H1 (cell line): ENCODE measurements at regions not wholly inside any gene's neighbourhood (a gene's known extent, or its start where the extent isn't known, plus 50 kb on each side); places are given as distances from the start of the nearest gene placed in this dataset.

Source experiments
- CTCF ChIA-PET: fragments of 300-600 bp; sonication (Branson Sonifier 250); formaldehyde crosslinking; loops from one replicate; lab custom pipeline; 2021; ENCODE audit not compliant: partially characterized antibody; lab: Charles Lee
- POLR2A ChIA-PET: fragments of 300-600 bp; sonication (Branson Sonifier 250); formaldehyde crosslinking; loops from one replicate; lab custom pipeline; 2021; ENCODE audit warnings: inconsistent platforms; ENCODE audit not compliant: partially characterized antibody; lab: Charles Lee
- DNase-seq, 2 experiments: peaks; one replicate each; pipeline versions ENCODE4 v3.0.0 to v3.0.0-alpha.2; 2010 to 2022; ENCODE audit warnings: low spot score in 2 of 2, low read depth in 1 of 2, mixed read lengths in 1 of 2
- FAIRE-seq: peaks from 2 replicates; lab custom pipeline; 2011; peaks lifted over from hg19 to GRCh38; lab: Jason Lieb, UNC
- H2AFZ ChIP-seq: 2 replicates; pipeline ENCODE4 v1.8.1; 2012; ENCODE audit warnings: low read length, inconsistent platforms
- H2AK5ac ChIP-seq: 2 replicates; pipeline ENCODE4 v1.6.1; 2013; ENCODE audit warnings: low read depth, low read length
- H2BK120ac ChIP-seq: replicated peaks from 2 replicates; pipeline ENCODE3; 2013; ENCODE audit warnings: low read depth, low read length, inconsistent platforms
- H2BK12ac ChIP-seq: 2 replicates; pipeline ENCODE4 v1.6.1; 2013; ENCODE audit warnings: low read depth, low read length
- H2BK15ac ChIP-seq: 2 replicates; pipeline ENCODE4 v1.6.1; 2013; ENCODE audit warnings: low read length
- H2BK20ac ChIP-seq: 2 replicates; pipeline ENCODE4 v1.6.1; 2013; ENCODE audit warnings: low read length
- H2BK5ac ChIP-seq: 2 replicates; pipeline ENCODE4 v1.6.1; 2013; ENCODE audit warnings: low read depth, low read length
- H3K14ac ChIP-seq: 2 replicates; pipeline ENCODE4 v1.6.1; 2013; ENCODE audit warnings: inconsistent platforms; ENCODE audit not compliant: insufficient read length
- H3K18ac ChIP-seq: 2 replicates; pipeline ENCODE4 v1.6.1; 2013; ENCODE audit warnings: low read length; ENCODE audit errors: extremely low read depth
- H3K23ac ChIP-seq: 2 replicates; pipeline ENCODE4 v1.6.1; 2013; ENCODE audit warnings: inconsistent platforms; ENCODE audit not compliant: insufficient read length
- H3K23me2 ChIP-seq: 2 replicates; pipeline ENCODE4 v1.6.1; 2013; ENCODE audit warnings: low read depth, low read length
- H3K27ac ChIP-seq: 2 replicates; pipeline ENCODE4 v1.6.1; 2011; ENCODE audit warnings: low read depth, low read length, inconsistent platforms
- H3K27me3 ChIP-seq, 4 experiments: replicated peaks in 1 of 4; 1 replicate in 1 of 4; 2 replicates in 3 of 4; pipeline versions ENCODE4 v1.6.1 to v1.8.1; 2011 to 2013; ENCODE audit warnings: low read length in 3 of 4, mild to moderate bottlenecking in 3 of 4, inconsistent platforms in 2 of 4, mixed read lengths in 2 of 4, moderate library complexity in 1 of 4; ENCODE audit not compliant: control insufficient read depth in 3 of 4, insufficient read depth in 3 of 4; ENCODE audit errors: extremely low read depth in 1 of 4
- H3K36me3 ChIP-seq, 4 experiments: 2 replicates each; pipeline versions ENCODE4 v1.6.1 to v1.8.1; 2011 to 2013; ENCODE audit warnings: mild to moderate bottlenecking in 4 of 4, low read length in 3 of 4, moderate library complexity in 2 of 4, control low read depth in 1 of 4, inconsistent platforms in 1 of 4; ENCODE audit not compliant: insufficient read depth in 4 of 4, control insufficient read depth in 2 of 4
- H3K4ac ChIP-seq: replicated peaks from 2 replicates; pipeline ENCODE3; 2013; ENCODE audit warnings: low read length, low read depth, mixed read lengths, inconsistent platforms; ENCODE audit not compliant: insufficient read length
- H3K4me1 ChIP-seq, 4 experiments: replicated peaks in 1 of 4; 1 replicate in 1 of 4; 2 replicates in 3 of 4; pipeline versions ENCODE4 v1.6.1 to v1.8.1; 2011 to 2013; ENCODE audit warnings: low read length in 3 of 4, inconsistent platforms in 2 of 4, mixed read lengths in 1 of 4; ENCODE audit not compliant: insufficient read depth in 4 of 4, control insufficient read depth in 3 of 4
- H3K4me2 ChIP-seq, 2 experiments: 2 replicates each; pipeline versions ENCODE4 v1.6.1 to v1.8.1; 2011 to 2013; ENCODE audit warnings: low read depth in 2 of 2, low read length in 2 of 2, control low read depth in 1 of 2, inconsistent platforms in 1 of 2, mild to moderate bottlenecking in 1 of 2; ENCODE audit not compliant: insufficient read depth in 1 of 2
- H3K4me3 ChIP-seq, 4 experiments: fragments of 200-600, 300-600 bp in 1 of 4; sonication (generic), shearing (Covaris generic), sonication (Bioruptor Twin) in 1 of 4; 2 replicates each; pipeline versions ENCODE4 v1.5.1 to v1.8.1; 2011 to 2016; ENCODE audit warnings: low read length in 4 of 4, low read depth in 3 of 4, control low read depth in 2 of 4, inconsistent platforms in 2 of 4, mild to moderate bottlenecking in 2 of 4, mixed read lengths in 1 of 4, moderate library complexity in 1 of 4; ENCODE audit not compliant: insufficient read depth in 2 of 4; ENCODE audit errors: extremely low read depth in 1 of 4
- H3K56ac ChIP-seq: replicated peaks from 2 replicates; pipeline ENCODE3; 2013; ENCODE audit warnings: low read depth, mild to moderate bottlenecking, mixed read lengths, low read length, inconsistent platforms; ENCODE audit not compliant: insufficient read length
- H3K79me1 ChIP-seq: 2 replicates; pipeline ENCODE4 v1.6.1; 2013; ENCODE audit warnings: low read depth, low read length, control low read depth
- H3K79me2 ChIP-seq, 2 experiments: 2 replicates each; pipeline versions ENCODE4 v1.6.1 to v1.8.1; 2012 to 2013; ENCODE audit warnings: low read length in 2 of 2, mild to moderate bottlenecking in 2 of 2, inconsistent platforms in 1 of 2; ENCODE audit not compliant: insufficient read depth in 2 of 2, control insufficient read depth in 1 of 2
- H3K9ac ChIP-seq, 4 experiments: replicated peaks in 1 of 4; 1 replicate in 1 of 4; 2 replicates in 3 of 4; pipeline versions ENCODE4 v1.6.1 to v1.8.1; 2011 to 2013; ENCODE audit warnings: low read depth in 3 of 4, low read length in 3 of 4, control low read depth in 2 of 4, mild to moderate bottlenecking in 2 of 4, moderate library complexity in 2 of 4, inconsistent platforms in 1 of 4; ENCODE audit errors: extremely low read depth in 1 of 4
- H3K9me3 ChIP-seq, 2 experiments: 2 replicates each; pipeline versions ENCODE4 v1.6.1 to v1.8.1; 2012 to 2013; ENCODE audit warnings: mild to moderate bottlenecking in 2 of 2, moderate library complexity in 2 of 2, control low read depth in 1 of 2, inconsistent platforms in 1 of 2, low read depth in 1 of 2, low read length in 1 of 2, mixed read lengths in 1 of 2; ENCODE audit not compliant: insufficient read depth in 2 of 2
- H4K20me1 ChIP-seq, 2 experiments: replicated peaks in 1 of 2; 2 replicates each; pipeline versions ENCODE3 to v1.8.1; 2011 to 2013; ENCODE audit warnings: inconsistent platforms in 2 of 2, low read length in 2 of 2, mild to moderate bottlenecking in 1 of 2; ENCODE audit not compliant: insufficient read depth in 2 of 2, control insufficient read depth in 1 of 2
- H4K5ac ChIP-seq: 2 replicates; pipeline ENCODE4 v1.6.1; 2013; ENCODE audit warnings: low read length, low read depth, mixed read lengths, inconsistent platforms; ENCODE audit not compliant: insufficient read length
- H4K8ac ChIP-seq: 2 replicates; pipeline ENCODE4 v1.8.0; 2013; ENCODE audit warnings: mild to moderate bottlenecking, moderate library complexity, low read length, inconsistent platforms; ENCODE audit not compliant: insufficient read depth; ENCODE audit errors: extremely low read depth
- H4K91ac ChIP-seq: replicated peaks from 2 replicates; pipeline ENCODE3; 2013; ENCODE audit warnings: low read length, mixed read lengths, inconsistent platforms; ENCODE audit not compliant: insufficient read length
- CHD1 ChIP-seq: IDR thresholded peaks from 2 replicates; pipeline ENCODE4 v1.6.1; 2012; ENCODE audit warnings: low read depth, low read length, improper control_type of control experiment
- MAX ChIP-seq: IDR thresholded peaks from 2 replicates; pipeline ENCODE4 v1.6.1; 2012; ENCODE audit warnings: inconsistent platforms
- PHF8 ChIP-seq: fragments of 200-600 bp; sonication (generic); conservative IDR thresholded peaks from 2 replicates; pipeline ENCODE4 v1.7.1; 2012; ENCODE audit warnings: low read depth, mild to moderate bottlenecking, inconsistent platforms, low read length, moderate library complexity
- POLR2A ChIP-seq, 2 experiments: IDR thresholded peaks; 1 replicate in 1 of 2; 2 replicates in 1 of 2; pipeline ENCODE4 v1.6.1; 2011; ENCODE audit warnings: low read depth in 2 of 2, low read length in 2 of 2, mild to moderate bottlenecking in 2 of 2; ENCODE audit errors: control extremely low read depth in 1 of 2
- POU5F1 ChIP-seq: IDR thresholded peaks from 2 replicates; pipeline ENCODE4 v1.6.1; 2011; ENCODE audit warnings: low read depth, mild to moderate bottlenecking, low read length, moderate library complexity
- TEAD4 ChIP-seq: IDR thresholded peaks from 2 replicates; pipeline ENCODE4 v1.6.1; 2012; ENCODE audit warnings: low read depth, low read length, inconsistent platforms, mixed read lengths
- WGBS, 2 experiments: shearing (Covaris generic) in 1 of 2; methylation state at CpG; one replicate each; pipeline versions ENCODE4 v1.1.6 to v1.1.7; 2013 to 2015; ENCODE audit warnings: low lambda C conversion rate in 2 of 2, mixed read lengths in 2 of 2, inconsistent platforms in 1 of 2, low coverage in 1 of 2, missing lambda C conversion rate in 1 of 2; ENCODE audit not compliant: insufficient replicate concordance in 2 of 2, insufficient coverage in 1 of 2, insufficient read length in 1 of 2; ENCODE audit errors: extremely low coverage in 1 of 2, missing lambda C conversion rate in 1 of 2; 5-methylcytosine and 5-hydroxymethylcytosine counted together

GRCh38 chr2:217079165-217079564 is 219.3 kb upstream of the TNP1 start:
- H4K5ac ChIP-seq = no peak overlapping the region
- CTCF ChIA-PET = interaction anchor here (2.5 kb wide), 1 partner anchor 26 kb away, joined by 7 read pairs; no protein-coding TSS in a partner anchor
- no peak overlapping the region for H3K18ac ChIP-seq
- H3K4me2 ChIP-seq = no peak overlapping the region
- no peaks in the 10 kb centered on the region for H3K27me3 ChIP-seq
- H3K4ac ChIP-seq = no peak overlapping the region
- no peak overlapping the region for H4K91ac ChIP-seq
- H3K9ac ChIP-seq = no peak overlapping the region
- no peak overlapping the region for H3K27ac ChIP-seq
- H2BK5ac ChIP-seq = no peak overlapping the region
- no peak for TF ChIP-seq POLR2A (IDR thresholded peaks at IDR 0.05; ENCODE audit: control extremely low read depth in 1 of 2, low read depth in 2 of 2, low read length in 2 of 2)
- no peak for TF ChIP-seq CHD1
- TF ChIP-seq PHF8 = no peak
- TF ChIP-seq POU5F1 = no peak
- TF ChIP-seq TEAD4 = no peak
- no peak for TF ChIP-seq MAX
- POLR2A ChIA-PET = no interaction called here
- H2AFZ ChIP-seq = no peak overlapping the region
- no peak overlapping the region for H3K14ac ChIP-seq
- H2BK15ac ChIP-seq = no peak overlapping the region
- no peak overlapping the region for H4K8ac ChIP-seq
- H3K23ac ChIP-seq = no peak overlapping the region
- H2BK120ac ChIP-seq = no peak overlapping the region
- no peak overlapping the region for H2AK5ac ChIP-seq
- no peak overlapping the region for H3K4me3 ChIP-seq
- DNase-seq (no peak), FAIRE-seq (no peak)
- H3K79me1 ChIP-seq = no peaks in the 10 kb centered on the region
- H3K79me2 ChIP-seq = no peaks in the 10 kb centered on the region
- H3K56ac ChIP-seq = no peak overlapping the region
- no peaks in the 10 kb centered on the region for H3K9me3 ChIP-seq
- H3K36me3 ChIP-seq = no peaks in the 10 kb centered on the region
- H3K23me2 ChIP-seq = no peaks in the 10 kb centered on the region; the same call in 1 of the 2 replicates
- H4K20me1 ChIP-seq = no peaks in the 10 kb centered on the region
- no peak overlapping the region for H2BK12ac ChIP-seq
- H3K4me1 ChIP-seq = no peaks in the 10 kb centered on the region
- no peak overlapping the region for H2BK20ac ChIP-seq
- 90% methylated on average over 1 of the region's 1 CpG; no CpG with 5 or more reads in 1 of the 2 experiments for WGBS, 2 experiments
